NCI-H82 treated with DMSO at 0.1 percent for 48 hours (cell line): ENCODE measurements at regions not wholly inside any gene's neighbourhood (a gene's known extent, or its start where the extent isn't known, plus 50 kb on each side); places are given as distances from the start of the nearest gene placed in this dataset.
"Not testable (repeated sequence)": the region's sequence is repeated elsewhere in the genome, so short reads cannot be mapped to it uniquely, and the experiment has no call there.

Source experiments
- DNase-seq: peaks from one replicate; lab custom pipeline; 2025; ENCODE audit not compliant: unreplicated experiment; lab: John Stamatoyannopoulos, UW

DNA sequence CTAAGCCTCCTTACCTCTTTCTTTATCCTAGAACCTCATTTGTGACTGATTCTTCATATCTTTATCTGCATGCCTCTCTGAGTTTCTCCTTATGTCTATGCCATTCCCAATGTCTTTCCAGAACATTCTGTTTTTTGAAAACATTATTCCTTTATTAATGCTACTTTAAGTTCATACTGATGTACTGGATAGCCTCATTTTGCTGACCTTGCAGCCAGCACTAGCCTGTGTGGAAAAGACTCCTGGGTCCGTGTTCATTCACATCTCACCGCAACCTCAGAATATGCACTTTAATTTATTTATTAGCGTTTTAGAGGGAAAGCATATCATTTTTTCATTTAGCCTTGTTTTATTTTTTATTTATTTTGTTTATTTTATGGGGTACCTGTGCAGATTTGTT, 208.1 kb upstream of the NPVF start:
- no peak for DNase-seq

GRCh38 chr7:25437308-25437707, 209.0 kb upstream of the NPVF start:
- DNase-seq, result no peak

GRCh38 chr7:25444991-25445390, 216.7 kb upstream of the NPVF start:
- no peak for DNase-seq

DNA sequence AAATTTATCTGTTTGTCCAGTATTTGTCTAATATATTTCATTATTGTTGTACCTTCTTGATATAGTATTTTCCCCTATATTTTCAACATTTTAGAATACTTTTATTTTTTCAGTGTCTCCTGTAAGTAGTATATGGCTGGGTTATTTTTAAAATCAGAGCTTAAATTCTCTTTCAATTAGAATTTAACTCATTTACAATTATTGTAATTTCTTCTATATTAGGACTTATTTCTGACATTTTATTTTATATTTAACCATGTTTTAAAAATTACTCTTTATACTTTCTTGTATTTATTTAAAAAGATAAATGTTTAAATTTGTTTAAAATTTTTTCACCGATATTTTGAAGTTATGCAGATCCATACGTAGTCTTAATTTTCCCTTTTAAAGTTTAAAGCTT, 220.0 kb upstream of the NPVF start:
- DNase-seq, result no peak

DNA sequence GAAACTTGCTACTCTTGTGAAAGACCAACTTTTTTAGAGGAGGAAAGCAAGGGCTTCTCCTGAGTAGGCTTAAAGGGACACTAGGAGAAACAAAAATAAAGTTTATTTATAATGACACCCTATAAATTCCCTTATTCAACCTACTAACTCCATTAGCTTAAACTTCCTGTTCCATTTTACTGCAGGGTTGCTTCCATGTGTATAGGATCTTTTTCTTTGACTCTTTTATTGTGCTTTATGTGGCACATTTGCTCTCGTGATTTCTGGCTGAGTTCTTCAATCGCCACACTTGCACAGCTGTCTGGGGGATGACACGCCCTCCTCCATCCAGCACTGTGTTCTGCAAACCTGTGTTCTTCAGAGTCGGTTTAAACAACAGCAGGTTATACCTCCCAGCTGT, 225.7 kb upstream of the NPVF start:
- DNase-seq, result no peak

DNA sequence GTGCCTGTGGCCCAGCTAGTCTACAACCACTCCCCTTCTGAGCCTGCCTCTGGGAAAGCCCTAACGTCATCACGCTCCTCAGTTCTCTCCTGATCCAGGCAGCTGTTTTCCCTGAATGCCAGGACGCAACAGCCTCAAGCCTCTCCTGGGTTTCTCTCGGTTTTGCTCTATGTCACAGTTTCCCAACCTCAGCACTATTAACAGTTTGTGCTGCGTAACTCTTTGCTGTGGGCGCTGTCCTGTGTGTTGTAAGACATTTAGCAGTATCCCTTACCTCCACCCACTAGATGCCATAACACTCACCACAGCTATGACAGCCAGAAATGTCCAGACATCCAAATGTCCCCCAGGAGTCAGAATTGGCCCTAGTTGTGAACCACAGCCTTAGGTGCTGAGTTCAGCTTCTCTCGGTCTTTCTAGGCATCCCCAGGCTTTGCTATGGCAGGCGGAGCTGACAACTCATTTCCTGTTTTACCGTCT, 226.3 kb upstream of the NPVF start:
- DNase-seq, result no peak

DNA sequence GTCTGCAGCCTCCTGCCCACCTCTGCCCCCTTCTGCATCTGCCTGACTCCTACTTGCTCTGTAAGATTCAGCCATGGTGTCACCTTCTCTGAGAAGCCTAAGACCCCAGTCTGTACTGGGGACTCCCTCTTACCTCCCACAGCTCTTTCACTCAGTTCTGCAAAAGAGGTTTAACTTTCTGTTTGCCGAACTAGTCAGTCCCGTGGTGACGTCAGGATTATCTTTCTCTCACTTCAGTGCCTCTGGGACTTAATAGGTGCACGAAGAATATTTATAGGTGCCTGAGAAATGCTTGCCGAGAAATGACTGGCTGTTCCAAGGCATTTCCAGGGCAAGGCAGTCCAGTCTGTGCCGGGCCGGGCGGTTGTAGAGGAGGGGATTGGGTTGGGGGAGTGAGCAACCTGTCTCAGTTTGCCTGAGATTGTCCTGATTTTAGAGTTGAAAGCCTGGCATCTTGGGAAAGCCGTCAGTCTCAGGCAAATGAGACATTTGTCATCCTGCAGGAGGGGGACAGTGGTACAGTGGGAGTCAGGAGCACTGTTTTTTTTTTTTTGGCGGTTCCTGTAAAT, 227.5 kb upstream of the NPVF start:
- DNase-seq, result no peak

GRCh38 chr7:25456467-25457171, 228.3 kb upstream of the NPVF start:
- no peak for DNase-seq

- DNase-seq, result no peak
These were observed 230.8 kb upstream of the NPVF start for GRCh38 chr7:25459057-25459456.

- DNase-seq, result no peak
These were observed 232.1 kb upstream of the NPVF start for GRCh38 chr7:25460433-25460832.

DNA sequence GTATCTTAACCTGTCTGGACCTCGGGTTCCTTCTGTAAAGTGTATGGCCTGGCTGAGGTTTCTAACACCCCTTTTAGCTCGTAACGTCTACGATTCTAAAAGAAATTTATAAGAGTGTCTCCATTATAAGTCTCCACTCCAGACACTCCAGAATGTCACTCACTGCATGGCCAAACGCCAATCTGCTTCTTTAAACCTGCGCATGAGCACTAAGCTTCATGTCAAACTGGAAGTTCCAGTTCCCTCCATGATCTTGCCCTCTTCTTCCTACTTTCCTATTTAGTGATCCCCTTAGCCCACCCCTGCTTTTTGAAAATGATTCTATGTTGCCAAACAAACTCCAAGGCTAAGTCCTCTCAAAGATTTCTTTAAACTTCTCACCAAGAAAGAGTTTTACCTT, 241.4 kb upstream of the NPVF start:
- no peak for DNase-seq

DNA sequence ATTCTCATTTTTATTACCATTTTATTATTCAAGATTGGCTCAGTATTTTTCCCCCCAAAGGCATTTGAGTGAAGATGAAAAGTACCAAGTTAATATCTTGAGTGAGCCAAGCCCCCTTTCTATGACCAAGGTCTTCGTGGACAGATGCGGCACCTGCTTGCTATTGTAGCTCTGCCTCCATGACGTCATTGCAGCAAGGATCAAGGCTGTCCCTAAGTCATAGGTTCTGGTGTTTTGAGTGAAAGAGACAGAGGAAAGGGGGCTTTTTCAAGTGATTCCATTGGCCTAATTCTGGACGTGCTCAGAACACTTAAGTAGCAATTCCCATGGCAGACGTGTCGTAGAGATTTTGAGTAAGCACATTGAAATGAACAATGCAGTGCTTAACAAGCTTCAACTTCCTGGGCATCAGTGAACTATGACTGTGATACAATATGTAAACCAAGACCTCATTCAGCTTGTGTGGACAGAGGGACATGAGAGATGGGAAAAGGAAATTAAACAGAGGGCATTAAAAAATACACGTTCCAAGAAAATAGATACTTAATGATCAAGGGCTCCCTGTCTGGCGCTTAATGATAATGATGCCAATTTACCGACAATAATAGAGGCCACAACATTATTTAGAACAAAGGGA, 248.7 kb upstream of the NPVF start:
- DNase-seq, result no peak

DNA sequence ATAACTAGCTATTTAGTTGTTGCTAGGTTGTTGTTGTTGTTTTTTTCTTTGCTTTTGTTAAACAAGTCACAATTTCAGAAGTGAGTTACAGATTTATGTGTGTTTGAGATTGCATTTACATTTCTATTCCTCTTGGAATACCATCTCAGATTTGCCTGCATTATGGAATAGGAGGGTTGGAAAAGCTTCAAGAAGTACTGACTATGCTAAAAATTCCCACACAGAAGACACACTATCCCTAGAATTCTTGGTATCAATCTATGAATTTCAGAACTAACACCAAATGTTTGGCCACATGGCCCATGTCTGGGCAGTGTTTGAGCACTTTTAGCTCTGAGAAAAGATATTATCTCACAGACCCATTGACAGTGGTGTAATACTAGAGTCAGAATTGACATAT, 249.9 kb upstream of the NPVF start:
- not testable (repeated sequence) for DNase-seq

DNA sequence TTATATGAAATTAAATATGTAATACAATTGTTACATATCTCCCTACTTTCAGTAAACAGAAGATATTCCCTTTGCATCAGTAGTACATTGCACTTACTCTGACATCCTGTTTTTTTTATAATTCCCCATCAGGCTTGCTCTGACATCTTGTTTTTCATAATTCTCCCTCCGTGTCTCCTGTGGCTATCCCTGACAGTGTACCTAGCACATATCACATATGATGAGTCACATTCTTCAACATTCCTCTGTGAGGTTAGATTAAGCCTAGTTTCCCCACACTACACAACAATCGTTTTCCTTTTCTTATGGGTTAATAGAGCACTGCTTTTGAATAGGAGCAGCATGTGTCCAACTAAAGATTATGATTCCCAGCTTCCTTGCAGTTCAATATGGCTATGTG, 250.6 kb upstream of the NPVF start:
- DNase-seq, result no peak

- DNase-seq, result no peak
These were observed 253.6 kb upstream of the NPVF start for GRCh38 chr7:25481891-25482290.

DNA sequence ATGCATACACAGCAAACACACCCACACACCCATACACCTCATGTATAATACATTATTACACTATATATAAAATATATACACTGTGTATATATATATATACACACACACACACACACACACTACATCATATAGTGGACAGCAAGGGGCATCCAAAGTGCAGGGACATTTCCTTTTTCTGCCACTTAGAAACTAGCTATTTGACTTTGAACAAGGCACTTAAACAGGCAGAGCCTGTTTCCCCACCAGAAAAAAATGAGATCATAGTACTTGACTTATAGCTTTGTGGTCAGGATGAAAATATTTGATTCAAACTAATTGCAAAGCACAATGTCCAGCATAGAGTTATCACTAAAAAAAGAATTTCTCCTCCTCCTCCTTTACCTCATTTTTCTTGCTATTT, 254.3 kb upstream of the NPVF start:
- no peak for DNase-seq

DNA sequence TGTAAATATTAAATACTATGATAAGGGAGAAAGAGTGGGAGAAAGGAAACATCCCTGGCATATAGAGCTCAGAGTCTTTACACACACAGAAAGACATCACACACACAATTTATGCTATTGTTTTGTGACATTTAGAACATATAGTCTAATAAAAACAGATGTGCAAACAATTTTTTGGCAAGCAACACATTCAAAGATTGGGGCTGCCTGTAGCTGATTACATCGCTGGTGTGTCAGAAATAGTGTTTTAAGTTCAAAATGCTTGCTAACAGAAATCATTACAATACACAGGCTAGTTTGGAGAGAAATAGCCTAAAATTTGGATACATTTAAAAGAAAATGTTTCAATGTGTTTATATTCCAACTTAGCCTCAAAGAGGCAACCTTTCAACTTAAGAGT, 256.7 kb upstream of the NPVF start:
- no peak for DNase-seq

GRCh38 chr7:25486656-25487055, 258.4 kb upstream of the NPVF start:
- no peak for DNase-seq

DNA sequence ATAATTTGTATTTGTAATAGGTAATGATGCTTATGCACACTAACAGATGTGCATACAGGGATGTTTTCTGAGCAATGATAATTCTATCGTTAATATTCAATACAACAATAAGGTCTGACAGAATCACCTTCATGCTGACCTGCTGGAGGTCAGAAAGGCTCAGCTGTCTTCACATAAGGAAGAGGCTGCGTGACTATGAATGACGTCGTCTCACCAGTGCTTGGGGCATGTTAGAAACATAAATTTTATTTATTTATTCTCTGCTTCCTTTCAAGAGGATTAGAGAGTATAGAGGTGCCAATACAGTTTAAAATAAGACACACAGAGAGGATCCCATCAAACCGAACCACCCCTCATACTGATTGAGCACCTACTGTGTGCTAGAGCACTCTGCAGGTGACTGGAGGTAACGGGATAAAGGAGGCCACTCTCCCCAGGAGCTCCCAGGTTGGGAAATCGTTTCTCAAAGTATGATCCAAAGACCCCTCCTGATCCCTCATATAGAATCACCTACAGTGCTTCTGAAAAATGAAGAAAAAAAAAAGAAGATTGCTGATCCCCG, 265.6 kb upstream of the NPVF start:
- no peak for DNase-seq

GRCh38 chr7:25494896-25495295, 266.6 kb upstream of the NPVF start:
- no peak for DNase-seq

DNA sequence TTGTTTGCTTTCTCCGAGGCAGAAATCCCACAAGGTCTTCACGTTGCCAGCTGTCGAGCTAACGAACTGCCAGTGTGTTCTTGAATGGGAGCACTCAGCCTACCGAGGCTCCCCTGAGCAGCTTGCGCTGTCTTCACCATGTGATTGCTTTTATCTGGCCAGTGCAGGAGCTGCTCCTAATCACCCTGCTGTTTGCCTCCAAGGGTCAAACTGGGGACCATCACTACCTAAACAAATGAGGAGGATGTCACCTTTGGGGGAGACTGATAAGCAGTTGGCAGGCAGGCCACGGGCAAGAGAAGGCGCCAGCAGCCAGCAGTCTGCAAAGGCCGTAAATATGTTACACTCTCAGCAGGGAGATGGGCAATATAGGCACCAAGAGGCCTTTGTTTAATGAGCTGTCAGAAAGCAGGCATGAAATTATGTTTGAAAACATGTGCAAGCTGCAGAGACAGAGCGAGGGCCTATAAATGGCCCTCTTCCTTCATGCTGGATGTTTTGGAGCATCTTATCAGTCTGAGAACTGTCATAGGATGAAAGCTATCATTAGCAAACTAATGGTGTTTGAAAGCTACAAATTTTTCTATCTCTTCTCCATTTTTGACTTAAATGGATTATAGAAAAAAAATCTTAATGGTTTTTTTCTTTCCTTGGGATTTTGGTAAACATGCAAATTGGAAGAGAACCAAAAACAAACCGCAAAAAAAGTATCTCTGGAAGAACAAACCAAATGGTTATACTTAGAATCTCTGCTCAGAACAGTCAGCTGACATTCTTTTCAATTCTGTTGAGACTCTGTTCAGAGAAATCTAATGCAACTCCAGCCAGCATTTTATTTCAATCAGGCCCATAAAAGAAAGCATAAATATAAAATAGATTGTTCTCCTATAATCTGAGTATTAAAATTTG, 267.3 kb upstream of the NPVF start:
- DNase-seq, result no peak
